Panc1 (cell line): ENCODE measurements at regions not wholly inside any gene's neighbourhood (a gene's known extent, or its start where the extent isn't known, plus 50 kb on each side); places are given as distances from the start of the nearest gene placed in this dataset.

Experiments
- CTCF ChIP-seq: fragments of 450-650 bp; IDR thresholded peaks from 2 replicates; pipeline ENCODE4 v1.5.1; 2017; ENCODE audit warnings: mild to moderate bottlenecking
- POLR2AphosphoS5 ChIP-seq: IDR thresholded peaks from 2 replicates; pipeline ENCODE4 v1.6.1; 2012; ENCODE audit warnings: mild to moderate bottlenecking, low read depth, low read length, moderate library complexity
- REST ChIP-seq, 2 experiments: IDR thresholded peaks; 2 replicates each; pipeline ENCODE4 v1.6.1; 2011 to 2012; ENCODE audit warnings: low read depth in 2 of 2, control low read depth in 1 of 2, low read length in 1 of 2, mild to moderate bottlenecking in 1 of 2, moderate library complexity in 1 of 2; ENCODE audit not compliant: insufficient read depth in 1 of 2
- TCF7L2 ChIP-seq: IDR thresholded peaks from 2 replicates; pipeline ENCODE4 v1.6.1; 2011; ENCODE audit warnings: mild to moderate bottlenecking, low read depth, low read length, inconsistent platforms

- TF ChIP-seq REST (IDR thresholded peaks at IDR 0.05; ENCODE audit: insufficient read depth in 1 of 2, low read depth in 2 of 2, low read length in 1 of 2) (no peak), TCF7L2 (no peak), POLR2AphosphoS5 (no peak), CTCF (no peak)
Observed at GRCh38 chr15:62539236-62539635, 374.2 kb upstream of the C2CD4B start.
